GM21786 (cell line): ENCODE measurements at regions not wholly inside any gene's neighbourhood (a gene's known extent, or its start where the extent isn't known, plus 50 kb on each side); places are given as distances from the start of the nearest gene placed in this dataset.
"Not testable (repeated sequence)": the region's sequence is repeated elsewhere in the genome, so short reads cannot be mapped to it uniquely, and the experiment has no call there.

Source experiments
- ATAC-seq: cut with Tn5 transposase; IDR thresholded peaks from one replicate; pipeline ENCODE4 v1.9.1; 2021; ENCODE audit not compliant: unreplicated experiment

DNA sequence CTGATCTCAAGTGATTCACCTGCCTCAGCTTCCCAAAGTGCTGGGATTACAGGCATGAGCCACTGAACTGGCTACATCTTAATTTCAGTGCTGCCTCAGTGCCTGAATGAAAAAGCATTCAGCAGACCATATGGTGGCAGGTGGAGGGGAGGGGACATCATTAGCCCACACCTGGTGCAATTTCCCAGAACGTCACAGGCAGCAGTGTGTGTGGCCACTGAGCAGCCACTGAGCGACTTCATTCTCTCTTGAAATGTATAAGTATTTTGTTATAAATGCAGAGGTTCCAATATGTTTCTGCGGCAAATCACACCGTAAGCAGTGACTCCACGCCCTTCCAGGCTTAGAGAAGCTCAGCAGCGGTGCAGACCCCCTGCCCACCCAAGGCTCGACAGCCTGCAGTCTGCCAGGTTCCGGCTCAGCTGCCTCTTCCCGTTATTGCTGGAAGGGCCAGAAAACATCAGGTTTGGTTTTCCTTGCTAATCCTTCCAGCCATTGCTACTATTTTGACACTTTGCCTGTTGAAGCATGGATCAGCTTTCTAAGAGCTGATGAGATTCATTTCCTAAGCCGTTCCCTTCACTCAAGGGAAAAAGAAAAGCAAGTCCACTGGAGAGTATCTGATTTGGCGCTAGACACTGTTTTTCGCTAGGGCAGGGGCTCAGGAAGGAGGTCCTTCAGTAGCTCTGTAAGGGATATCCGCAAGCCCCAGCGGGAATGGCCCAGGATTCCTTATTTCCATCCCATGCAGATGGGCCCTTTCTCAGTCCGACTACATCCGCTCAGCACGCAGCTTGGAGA lies 250.7 kb downstream of the VAPA start:
- no peak for ATAC-seq

- no peak for ATAC-seq
These were observed 252.5 kb downstream of the VAPA start for GRCh38 chr18:10166164-10166807.

- no peak for ATAC-seq
These were observed 253.9 kb downstream of the VAPA start for GRCh38 chr18:10167759-10168158.

DNA sequence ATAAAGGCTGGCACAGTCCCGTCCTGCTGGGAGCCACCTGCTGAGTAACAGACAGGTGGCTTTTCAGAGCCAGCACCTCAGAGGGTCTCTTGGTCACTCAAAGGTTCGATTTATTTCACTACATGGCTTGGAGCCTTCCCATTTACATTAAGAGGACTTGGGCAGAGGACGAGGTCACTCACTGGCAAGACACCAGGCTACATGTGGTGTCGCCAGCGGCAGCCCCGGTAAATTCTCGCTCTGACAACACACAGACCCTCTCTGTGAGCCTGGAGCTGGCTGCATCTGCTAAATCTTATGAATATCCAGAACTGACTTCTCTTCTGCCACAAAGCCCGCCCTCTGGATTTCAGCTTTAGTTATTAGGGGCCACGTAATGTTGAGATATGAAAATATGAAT lies 254.7 kb downstream of the VAPA start:
- ATAC-seq = no peak

DNA sequence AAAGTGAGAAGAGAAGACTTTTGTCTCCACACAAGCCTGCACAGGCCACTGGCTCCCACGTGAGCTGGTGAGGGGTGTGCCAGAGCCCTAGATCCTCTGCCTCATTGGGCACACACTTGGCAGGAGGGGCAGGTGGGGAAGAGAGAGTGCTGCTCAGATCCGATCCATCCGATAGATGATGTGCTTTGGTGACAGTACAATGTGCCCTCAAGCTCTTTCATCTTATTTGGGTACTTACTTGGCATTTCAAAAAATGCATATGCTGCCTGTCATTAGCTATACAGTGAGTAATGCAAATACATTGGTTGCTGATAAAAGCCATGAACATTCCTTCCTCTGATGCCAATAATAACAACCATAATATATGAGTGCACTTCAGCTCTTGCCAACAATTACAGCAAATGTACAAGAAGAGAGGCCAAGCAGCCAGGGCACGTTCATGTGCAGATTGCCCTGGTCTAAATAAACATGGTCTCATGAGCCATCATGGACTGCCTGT lies 255.3 kb downstream of the VAPA start:
- ATAC-seq = no peak

GRCh38 chr18:10169814-10170213 lies 256.0 kb downstream of the VAPA start:
- ATAC-seq = no peak

DNA sequence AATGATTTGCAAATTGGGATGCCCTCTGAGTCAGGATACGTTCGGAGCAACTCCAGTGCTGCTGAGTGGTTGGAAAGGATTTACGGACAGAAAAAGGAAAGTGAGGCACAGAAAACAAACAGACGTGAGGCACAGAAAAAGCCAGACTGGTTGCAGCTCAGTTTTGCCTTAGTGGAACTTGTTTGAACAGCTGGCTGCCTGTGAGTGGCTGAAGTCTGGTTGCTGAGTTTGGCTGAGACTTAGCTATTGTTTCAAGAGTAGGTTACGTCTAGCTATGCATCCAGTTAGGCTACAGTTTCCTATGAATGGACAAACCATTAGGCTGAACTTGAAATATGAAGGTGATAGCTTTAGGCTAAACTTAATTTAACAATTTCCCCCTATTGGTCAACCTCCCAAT lies 256.6 kb downstream of the VAPA start:
- ATAC-seq = no peak

GRCh38 chr18:10175333-10175732 lies 261.5 kb downstream of the VAPA start:
- ATAC-seq = not testable (repeated sequence)

DNA sequence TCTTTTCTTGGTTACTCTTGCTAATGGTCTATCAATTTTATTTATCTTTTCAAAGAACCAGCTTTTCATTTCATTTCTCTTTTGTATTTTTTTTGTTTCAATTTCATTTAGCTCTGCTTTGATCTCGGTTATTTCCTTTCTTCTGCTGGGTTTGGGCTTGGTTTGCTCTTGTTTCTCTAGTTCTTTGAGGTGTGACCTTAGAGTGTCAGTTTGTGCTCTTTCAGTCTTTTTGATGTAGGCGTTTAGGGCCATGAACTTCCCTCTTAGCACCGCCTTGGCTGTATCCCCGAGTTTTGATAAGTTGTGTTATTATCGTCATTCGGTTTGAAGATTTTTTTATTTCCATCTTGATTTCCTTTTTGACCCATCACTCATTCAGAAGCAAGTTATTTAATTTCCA lies 265.5 kb downstream of the VAPA start:
- ATAC-seq = not testable (repeated sequence)

DNA sequence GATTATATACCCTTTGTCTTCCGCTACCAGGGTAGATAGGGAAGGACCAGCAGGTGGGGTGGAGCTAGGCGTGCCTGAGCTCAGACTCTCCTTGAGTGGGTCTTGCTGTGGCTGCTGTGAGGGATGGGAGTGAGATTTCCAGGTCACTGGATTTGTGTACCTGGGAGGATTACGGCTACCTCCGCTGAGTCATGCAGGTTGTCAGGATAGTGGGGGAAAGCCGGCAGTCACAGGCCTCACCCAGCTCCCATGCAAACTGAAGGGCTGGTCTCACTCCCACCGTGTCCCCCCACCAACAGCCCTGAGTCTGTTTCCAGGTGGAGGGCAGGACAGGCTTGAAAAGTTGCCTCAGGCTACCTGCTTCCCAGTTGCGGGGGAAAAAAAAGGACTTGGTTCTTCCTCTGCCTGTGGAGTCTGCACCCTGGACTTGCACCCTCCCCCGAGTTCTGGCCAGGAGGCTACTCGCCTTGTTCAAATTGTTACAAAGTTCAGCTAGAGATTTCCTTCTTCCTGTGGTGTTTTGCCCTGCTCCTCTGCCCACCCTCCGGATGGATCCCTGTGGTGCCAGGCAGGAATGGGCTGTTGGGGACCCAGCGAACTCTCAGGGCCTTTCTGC lies 268.3 kb downstream of the VAPA start:
- no peak for ATAC-seq

GRCh38 chr18:10184776-10185175 lies 269.7 kb upstream of the APCDD1 start:
- ATAC-seq = no peak

DNA sequence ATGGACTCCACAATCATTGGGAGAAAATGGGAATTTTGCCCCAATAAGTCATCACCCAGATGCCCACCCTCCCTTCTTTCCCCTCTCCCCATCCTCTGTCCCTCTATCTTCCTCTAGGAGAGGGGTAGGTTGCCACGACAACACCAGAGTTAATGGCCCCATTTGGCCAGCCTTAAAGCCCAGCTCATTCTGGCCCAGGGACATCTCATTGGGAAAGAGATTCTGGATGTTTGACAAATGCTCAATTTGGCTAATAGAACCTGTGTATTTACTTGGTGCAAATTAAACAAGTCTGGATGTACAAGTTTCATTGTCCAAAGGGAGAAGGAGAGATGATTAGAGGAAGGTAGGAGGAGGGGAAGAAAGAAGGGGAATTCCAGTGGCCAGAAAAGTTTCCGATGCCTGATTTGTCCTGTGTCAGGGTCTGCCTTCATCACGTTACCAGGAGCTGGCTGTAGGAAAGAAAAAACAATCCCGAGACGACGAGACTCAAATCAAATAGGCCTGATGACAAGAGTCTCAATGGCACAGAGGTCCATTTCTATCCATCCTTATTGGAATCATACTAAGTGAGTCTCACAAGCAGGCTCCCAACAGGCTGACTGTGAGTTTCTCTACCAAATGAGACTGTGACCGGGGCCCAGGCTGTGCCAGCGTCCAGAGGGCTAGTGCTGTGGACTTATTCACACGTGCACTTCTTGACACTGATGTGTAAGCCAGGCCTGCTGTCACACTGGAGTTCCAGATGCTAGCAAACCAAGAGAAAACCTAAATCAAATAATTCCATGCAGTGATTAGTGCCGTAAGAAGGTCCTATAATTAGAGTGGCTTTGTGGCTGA lies 265.2 kb upstream of the APCDD1 start:
- ATAC-seq = no peak

DNA sequence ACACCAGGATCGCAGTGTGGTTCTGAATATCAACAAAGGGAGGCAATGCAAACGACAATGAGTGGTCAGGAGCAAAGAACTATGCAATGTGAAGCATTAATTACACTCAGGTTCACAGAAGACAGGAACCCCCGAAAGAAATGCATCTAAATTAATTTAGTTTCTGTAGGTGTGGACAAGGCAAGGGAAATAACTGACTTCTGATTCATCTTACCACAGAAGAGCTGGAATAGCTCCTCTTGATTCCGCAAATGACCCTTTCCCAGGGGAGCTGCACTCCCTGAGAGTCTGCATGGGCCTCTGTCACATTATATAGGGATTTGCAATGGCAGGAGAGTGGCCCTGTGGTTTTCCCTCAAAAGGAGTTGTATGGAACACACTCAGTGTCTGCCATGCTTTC lies 263.9 kb upstream of the APCDD1 start:
- no peak for ATAC-seq

DNA sequence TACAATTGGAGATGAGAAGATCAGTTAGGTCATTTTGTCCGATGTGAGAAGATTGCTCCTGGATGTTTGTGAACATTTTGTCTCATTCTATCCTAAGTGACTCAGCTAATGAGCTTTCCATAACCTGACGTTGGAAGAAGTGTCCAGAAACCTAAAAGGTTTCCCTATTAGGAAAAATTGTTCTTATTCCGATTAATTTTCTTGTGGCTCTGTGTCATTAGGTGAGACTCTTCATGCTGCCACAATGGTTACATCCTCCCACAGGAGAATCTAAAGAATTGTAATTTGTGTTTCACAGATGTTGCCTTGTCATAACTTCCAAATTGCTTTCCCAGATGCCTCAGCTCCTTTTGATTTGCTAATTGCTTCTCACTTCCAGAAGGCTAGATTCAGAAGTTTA lies 261.0 kb upstream of the APCDD1 start:
- ATAC-seq = no peak

- ATAC-seq = no peak
These were observed 259.8 kb upstream of the APCDD1 start for GRCh38 chr18:10194592-10194991.

GRCh38 chr18:10195529-10195928 lies 258.9 kb upstream of the APCDD1 start:
- no peak for ATAC-seq

DNA sequence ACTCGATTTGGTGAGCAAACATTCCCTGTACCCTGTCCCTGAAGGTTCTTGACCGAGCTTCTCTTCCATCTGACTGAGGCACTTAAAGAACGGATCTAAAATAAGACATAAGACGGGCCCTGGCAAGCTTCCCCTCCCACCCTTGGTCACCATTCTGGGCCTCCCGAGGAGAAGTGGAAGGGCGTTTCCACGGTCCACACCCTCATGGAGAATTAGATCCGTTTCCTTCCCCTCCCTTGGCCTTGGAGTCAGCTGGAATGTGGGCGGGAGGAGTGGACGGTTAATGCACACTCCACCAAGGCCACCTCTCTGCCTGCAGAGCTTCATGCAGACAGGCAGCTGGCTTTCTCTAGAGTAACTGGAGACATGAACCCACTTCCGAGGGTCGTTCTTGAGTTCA lies 257.3 kb upstream of the APCDD1 start:
- ATAC-seq = no peak

GRCh38 chr18:10201226-10201625 lies 253.2 kb upstream of the APCDD1 start:
- no peak for ATAC-seq

DNA sequence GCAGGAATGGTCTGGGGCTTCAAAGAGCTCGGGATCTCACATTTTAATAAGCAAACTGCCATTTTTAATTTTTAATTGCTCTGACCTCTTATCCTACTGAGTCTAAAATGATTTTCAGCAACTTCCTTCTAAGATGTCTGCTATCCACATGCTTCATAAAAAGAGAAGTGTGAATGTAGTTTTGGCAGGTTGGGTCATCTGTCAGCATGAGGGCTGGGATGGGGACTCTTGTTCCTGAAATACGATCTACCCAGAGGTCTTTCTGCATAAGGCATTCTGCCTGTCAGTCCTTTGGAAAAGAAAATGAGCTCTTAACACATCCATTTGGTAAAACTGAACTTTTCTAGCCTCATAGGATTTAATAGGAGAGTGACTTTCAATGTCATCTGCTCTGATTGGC lies 252.8 kb upstream of the APCDD1 start:
- no peak for ATAC-seq

DNA sequence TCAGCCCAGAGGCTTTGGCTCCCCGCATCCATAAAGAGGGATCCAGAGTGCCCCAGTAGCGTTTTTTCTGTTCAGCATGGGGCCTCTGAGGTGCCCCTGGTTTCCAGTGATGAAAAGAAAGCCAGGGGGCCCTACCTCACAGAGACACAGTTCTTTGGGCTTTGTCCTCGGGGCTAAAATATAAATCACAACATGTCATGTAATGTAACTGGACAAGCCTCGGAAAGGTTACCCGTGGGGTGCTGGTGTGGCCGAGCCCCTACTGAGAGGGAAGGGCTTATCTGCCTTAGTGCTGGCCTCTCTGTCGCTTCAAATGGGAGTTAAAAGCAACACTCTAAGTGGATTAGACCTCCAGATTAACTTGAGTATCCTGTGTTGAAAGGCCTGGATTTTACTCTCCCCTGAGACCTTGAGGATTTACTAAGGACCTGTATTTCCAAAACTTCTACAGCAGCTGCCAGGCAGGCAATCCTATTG lies 251.6 kb upstream of the APCDD1 start:
- no peak for ATAC-seq

DNA sequence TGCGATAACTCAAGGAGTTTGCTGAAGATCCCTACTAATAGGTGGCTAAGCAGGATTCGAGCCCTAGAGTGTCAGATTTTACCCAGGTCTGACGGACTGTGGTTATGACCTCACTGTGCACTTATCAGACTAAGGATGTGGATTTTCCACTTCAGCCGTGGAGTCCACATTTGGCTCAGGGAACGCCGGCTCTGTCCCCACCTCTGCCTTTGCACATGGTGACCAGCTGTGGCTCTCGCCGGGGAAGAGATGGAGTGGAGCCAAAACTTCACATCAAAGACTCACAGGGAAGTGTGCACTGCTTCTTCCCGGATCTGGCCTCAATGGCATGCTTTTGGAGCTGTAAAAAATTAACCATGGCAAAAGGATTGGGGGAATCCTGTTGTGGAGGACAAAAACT lies 249.3 kb upstream of the APCDD1 start:
- ATAC-seq = no peak
